GM23338 (cell line): ENCODE measurements at regions not wholly inside any gene's neighbourhood (a gene's known extent, or its start where the extent isn't known, plus 50 kb on each side); places are given as distances from the start of the nearest gene placed in this dataset.

Experiments used
- CREB1 ChIP-seq: fragments of 250-450 bp; sonication (Bioruptor Pico); IDR thresholded peaks from 2 replicates; pipeline ENCODE4 v1.5.0; 2020; ENCODE audit warnings: low read depth, mild to moderate bottlenecking, moderate library complexity
- CTCF ChIP-seq, 2 experiments: fragments of 200-600 bp in 1 of 2; sonication (generic) in 1 of 2; conservative IDR thresholded peaks; 2 replicates each; pipeline versions ENCODE4 v1.5.1 to v1.6.1; 2016 to 2017; ENCODE audit warnings: antibody characterized with exemption in 2 of 2, low read depth in 2 of 2, mild to moderate bottlenecking in 2 of 2, moderate library complexity in 1 of 2
- EZH2 ChIP-seq: fragments of 200-600 bp; sonication (generic); IDR thresholded peaks from one replicate; pipeline ENCODE4 v1.8.0; 2017; ENCODE audit warnings: antibody characterized with exemption, mild to moderate bottlenecking, low read depth; ENCODE audit not compliant: unreplicated experiment
- EZH2phosphoT487 ChIP-seq: fragments of 200-600 bp; sonication (generic); IDR thresholded peaks from one replicate; pipeline ENCODE4 v1.8.1; 2018; ENCODE audit warnings: antibody characterized with exemption; ENCODE audit not compliant: unreplicated experiment
- POLR2AphosphoS5 ChIP-seq: IDR thresholded peaks from 2 replicates; pipeline ENCODE4 v1.6.1; 2016; ENCODE audit warnings: antibody characterized with exemption, low read depth
- REST ChIP-seq: IDR thresholded peaks from one replicate; pipeline ENCODE4 v1.6.1; 2018; ENCODE audit warnings: antibody characterized with exemption; ENCODE audit not compliant: unreplicated experiment
- ZNF331 ChIP-seq: fragments of 250-450 bp; sonication (Bioruptor Pico); IDR thresholded peaks from 2 replicates; pipeline ENCODE4 v1.5.0; 2020; ENCODE audit warnings: low read depth, mild to moderate bottlenecking, moderate library complexity

GRCh38 chr1:177632923-177633615 is 336.8 kb downstream of the SEC16B start:
- no peak for TF ChIP-seq CREB1 (CRISPR knock-in tag)
- TF ChIP-seq POLR2AphosphoS5: no peak
- no peak for TF ChIP-seq CTCF (conservative IDR thresholded peaks at IDR 0.05; ENCODE audit: low read depth in 2 of 2)
- TF ChIP-seq REST: no peak
- TF ChIP-seq EZH2: no peak
- TF ChIP-seq EZH2phosphoT487: no peak
- no peak for TF ChIP-seq ZNF331 (CRISPR knock-in tag)
